Fibroblast of villous mesenchyme (primary cell): ENCODE measurements at regions not wholly inside any gene's neighbourhood (a gene's known extent, or its start where the extent isn't known, plus 50 kb on each side); places are given as distances from the start of the nearest gene placed in this dataset.

Experiments
- DNase-seq: peaks from one replicate; pipeline ENCODE4 v3.0.0-alpha.2; 2010; ENCODE audit warnings: low read depth
- H3K4me3 ChIP-seq: 2 replicates; pipeline ENCODE4 v1.5.1; 2011; ENCODE audit warnings: low read depth, mild to moderate bottlenecking, low read length
- CTCF ChIP-seq: IDR thresholded peaks from 2 replicates; pipeline ENCODE4 v1.5.1; 2012; ENCODE audit warnings: low read depth, mild to moderate bottlenecking, low read length; ENCODE audit not compliant: insufficient read depth

- DNase-seq = no peak
- TF ChIP-seq CTCF = no peak
- no peak overlapping the region for H3K4me3 ChIP-seq
Measured at GRCh38 chr11:134849833-134850232, 437.8 kb upstream of the B3GAT1 start.

- DNase-seq = no peak
- TF ChIP-seq CTCF = no peak
- no peak overlapping the region for H3K4me3 ChIP-seq
Measured at GRCh38 chr11:134847083-134847715, 435.2 kb upstream of the B3GAT1 start.

- no peak overlapping the region for H3K4me3 ChIP-seq
- DNase-seq = no peak
- no peak for TF ChIP-seq CTCF
Measured at GRCh38 chr11:134846328-134847082, 434.5 kb upstream of the B3GAT1 start.

- no peak overlapping the region for H3K4me3 ChIP-seq
- no peak for TF ChIP-seq CTCF
- no peak for DNase-seq
Measured at GRCh38 chr11:134845474-134846327, 433.7 kb upstream of the B3GAT1 start.

GRCh38 chr11:134844838-134845237 is 432.8 kb upstream of the B3GAT1 start:
- no peak for TF ChIP-seq CTCF
- no peak for DNase-seq
- no peak overlapping the region for H3K4me3 ChIP-seq

- no peak for DNase-seq
- no peak overlapping the region for H3K4me3 ChIP-seq
- no peak for TF ChIP-seq CTCF
Measured at GRCh38 chr11:134843735-134844134, 431.7 kb upstream of the B3GAT1 start.
